ENCODE measurements at regions not wholly inside any gene's neighbourhood (a gene's known extent, or its start where the extent isn't known, plus 50 kb on each side); places are given as distances from the start of the nearest gene placed in this dataset.

DNA sequence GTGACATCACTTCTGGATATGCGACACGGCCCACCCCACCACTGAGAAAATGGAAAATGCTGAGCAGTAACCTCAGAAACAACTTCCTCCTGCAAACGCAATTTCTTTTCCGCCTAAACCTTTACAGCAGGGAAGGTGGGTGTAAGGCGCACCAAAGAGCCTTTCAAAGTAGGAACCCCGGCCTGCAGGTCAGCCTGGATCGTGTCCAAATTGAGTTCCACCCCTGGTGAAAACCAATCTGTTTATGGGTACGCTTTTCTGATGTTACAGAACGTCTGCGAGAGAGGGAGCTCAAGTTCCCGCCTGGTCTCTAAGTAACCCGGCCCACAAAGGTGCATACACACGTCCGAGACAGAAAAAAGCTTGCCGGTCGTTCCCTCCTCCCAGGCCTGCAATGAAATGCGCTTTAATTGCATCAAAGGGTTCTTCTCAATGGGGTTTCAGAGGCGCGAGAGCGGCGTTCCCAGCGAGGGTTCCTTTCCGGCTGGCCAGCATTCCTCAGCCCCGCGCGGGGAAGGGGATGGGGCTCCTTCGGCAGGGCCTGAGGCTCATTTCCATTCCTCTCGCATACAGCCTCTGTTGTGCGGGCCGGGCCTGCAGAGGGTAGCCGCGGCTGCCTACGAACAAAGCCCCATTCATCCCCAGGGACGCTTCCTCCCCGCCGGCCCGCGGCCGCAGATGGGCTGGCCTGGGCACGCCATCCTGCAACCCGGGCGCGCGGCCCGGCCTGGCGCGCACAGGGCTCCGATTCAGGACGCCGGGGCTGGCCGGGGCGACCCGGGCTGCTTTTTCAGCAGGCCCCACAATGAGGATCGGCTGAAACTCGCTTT, 138.1 kb downstream of the TMCO5A start:
- TF ChIP-seq TAF1 (IDR thresholded peaks at IDR 0.05; ENCODE audit: borderline replicate concordance, low read depth, low read length) (no peak), POLR2A (IDR thresholded peaks at IDR 0.05; ENCODE audit: low read depth, low read length) (no peak), POLR2AphosphoS5 (IDR thresholded peaks at IDR 0.05; ENCODE audit: low read depth, low read length) (no peak)

Data from GM12892 (cell line).